Posterior cingulate gyrus (tissue), 11 donors: ENCODE measurements at regions not wholly inside any gene's neighbourhood (a gene's known extent, or its start where the extent isn't known, plus 50 kb on each side); places are given as distances from the start of the nearest gene placed in this dataset.
"Not testable (repeated sequence)": the region's sequence is repeated elsewhere in the genome, so short reads cannot be mapped to it uniquely, and the experiment has no call there.

Experiments used
- DNase-seq, 10 donors: peaks; one replicate each; pipeline versions ENCODE4 v3.0.0 to v3.0.0-alpha.2; 2020 to 2021; ENCODE audit warnings: mixed read lengths in 3 of 10
- intact Hi-C: fragments of 100-400 bp; cut with DNase I; formaldehyde crosslinking; loops from one replicate; pipeline ENCODE4 v1.15.1; 2023

DNA sequence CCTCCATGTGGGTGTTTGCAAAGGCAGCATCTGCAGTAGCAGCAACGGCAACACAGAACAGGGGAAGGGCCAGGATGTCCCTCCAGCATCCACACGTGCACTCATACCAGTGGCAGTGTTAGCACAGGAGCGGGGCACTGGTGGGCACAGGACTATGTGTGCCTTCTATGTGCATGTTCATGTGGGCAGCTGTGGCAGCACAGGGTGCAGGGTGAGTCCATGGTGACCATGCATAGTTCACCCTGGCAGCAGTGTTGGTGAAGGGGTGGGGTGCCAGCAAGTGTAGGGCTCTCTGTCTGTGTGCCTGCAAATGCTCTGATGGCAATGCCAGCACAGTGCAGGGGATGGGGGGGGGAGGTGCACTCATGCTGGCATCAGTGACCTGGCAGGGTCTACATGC, 222.1 kb upstream of the SOX14 start:
- intact Hi-C loops: no loop called here
- DNase-seq: peak in 1 of 10 donors; percentile 43

DNA sequence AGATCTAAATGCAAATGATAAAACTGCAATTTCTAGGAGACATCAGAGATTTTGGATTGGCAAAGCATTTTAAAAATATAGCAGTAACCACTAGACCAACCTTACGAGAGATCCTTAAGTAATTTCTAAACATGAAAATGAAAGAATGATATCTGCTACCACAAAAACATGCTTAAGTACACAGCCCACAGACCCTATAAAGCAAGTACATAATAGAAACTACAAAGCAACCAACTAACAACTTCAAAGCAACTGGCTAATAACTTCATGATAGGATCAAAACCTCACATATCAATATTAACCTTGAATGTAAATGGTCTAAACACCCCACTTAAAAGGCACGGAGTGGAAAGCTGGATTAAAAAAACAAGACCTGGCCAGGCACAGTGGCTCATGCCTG, 209.9 kb upstream of the SOX14 start:
- DNase-seq: no peak
- intact Hi-C loops: no loop called here

DNA sequence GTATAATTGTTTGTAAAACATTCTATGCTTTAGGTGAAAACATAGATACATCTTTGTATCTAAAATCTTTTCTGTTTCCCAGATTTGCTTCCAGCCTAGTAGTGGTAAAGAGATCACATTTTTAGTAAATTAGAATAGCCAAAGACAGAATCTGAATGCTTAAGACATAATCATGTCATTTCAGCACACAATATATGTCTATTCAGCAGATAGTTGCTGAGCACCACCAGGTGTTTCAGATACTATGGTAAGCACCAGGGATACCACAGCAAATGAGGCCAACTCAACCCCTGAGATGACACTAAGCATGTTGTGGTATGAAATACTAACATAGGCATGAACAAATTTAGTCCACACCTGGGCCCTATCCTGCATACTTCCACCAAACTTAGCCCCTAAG, 195.2 kb upstream of the SOX14 start:
- intact Hi-C loops: no loop called here
- no peak for DNase-seq

DNA sequence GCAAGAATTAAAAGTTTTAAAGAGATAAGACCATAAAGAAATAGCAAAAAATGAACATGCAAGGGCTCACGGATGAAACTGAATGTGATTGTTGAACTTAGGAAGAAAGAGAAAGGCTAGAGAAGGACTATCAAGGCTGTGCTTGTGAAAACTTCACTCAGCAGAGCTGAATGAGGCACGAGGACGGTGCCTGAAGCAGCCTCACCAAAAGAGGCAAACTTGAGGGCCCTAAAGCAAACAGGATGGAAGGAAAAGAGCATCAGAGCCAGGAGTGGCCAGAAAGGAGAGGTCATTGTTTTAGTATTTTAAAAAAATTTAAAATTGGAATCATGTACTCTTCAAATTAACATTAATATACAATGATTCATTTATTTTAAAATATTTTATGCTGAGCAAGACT, 191.2 kb upstream of the SOX14 start:
- DNase-seq: no peak
- intact Hi-C loops: no loop called here

DNA sequence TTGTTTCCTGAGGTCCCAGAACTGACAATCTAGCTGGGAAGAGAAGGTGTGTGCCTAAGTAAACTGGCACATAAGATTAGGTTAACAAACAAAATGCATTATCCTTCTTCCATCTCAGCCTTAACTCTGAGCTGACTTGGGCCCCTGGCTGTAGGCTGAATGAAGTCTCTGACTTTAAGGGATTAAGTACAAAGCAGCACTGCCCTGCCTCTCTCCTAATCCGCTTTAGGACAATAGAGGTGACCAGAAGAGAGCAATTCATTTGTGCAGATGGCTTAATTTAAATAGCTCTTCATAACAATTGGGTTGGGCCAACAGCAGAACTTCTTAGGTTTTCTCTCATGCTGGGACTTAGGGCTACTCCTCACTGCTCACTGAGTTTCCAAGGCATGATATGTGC, 181.6 kb upstream of the SOX14 start:
- intact Hi-C loops: no loop called here
- DNase-seq: no peak

DNA sequence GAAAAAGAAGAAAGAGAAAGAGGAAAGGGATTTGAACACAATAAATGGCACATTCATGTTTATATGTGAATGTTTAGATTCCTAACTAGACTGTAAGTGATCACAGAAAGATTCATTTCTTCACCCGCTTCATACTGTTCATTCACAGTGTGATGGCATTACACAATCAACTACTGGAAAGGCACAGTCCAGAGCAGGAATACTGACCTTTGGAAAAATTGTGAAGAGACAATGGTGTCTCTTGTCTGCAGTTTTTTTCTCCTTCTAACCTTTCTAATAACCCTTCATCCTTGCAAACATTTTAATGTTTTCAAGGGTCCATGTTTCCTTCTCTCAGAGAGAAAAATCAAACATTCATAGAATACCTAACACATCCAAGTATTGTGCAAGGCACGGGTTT, 180.9 kb upstream of the SOX14 start:
- intact Hi-C loops: no loop called here

DNA sequence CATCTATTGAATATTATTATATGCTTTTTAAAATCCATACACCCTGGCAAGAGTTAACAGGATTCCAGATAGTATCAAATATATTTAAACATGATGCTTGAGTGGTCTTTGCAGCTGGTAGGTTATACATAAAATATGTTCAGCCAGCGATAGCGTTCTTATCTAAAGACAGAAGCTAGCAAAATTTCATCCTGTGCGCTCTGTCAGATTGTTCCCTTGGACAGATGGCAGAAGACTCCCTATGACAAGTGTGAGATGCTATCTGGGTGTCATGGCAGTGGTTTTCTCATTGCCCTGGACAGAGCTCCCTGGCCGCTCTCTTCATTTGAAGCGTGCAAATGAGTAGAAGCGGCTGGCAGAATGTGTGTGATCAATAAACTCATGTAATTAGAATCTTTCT, 175.2 kb upstream of the SOX14 start:
- DNase-seq: no peak
- intact Hi-C loops: no loop called here

More for the DNA sequence above, 180.9 kb upstream of the SOX14 start:
- no peak for DNase-seq

DNA sequence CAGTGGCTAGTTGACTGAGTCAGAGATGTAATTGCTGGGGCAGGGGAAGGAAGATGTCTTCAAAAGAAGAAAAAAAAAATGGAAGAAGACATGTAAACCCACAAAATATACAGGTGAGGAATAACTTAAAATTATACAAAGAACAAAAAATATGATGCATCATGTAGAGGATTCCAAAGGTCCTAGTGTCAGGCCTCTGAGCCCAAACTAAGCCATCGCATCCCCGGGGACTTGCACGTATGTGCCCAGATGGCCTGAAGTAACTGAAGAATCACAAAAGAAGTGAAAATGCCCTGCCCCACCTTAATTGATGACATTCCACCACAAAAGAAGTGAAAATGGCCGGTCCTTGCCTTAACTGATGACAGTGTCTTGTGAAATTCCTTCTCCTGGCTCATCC, 168.7 kb upstream of the SOX14 start:
- DNase-seq, intact Hi-C loops: not testable (repeated sequence)

DNA sequence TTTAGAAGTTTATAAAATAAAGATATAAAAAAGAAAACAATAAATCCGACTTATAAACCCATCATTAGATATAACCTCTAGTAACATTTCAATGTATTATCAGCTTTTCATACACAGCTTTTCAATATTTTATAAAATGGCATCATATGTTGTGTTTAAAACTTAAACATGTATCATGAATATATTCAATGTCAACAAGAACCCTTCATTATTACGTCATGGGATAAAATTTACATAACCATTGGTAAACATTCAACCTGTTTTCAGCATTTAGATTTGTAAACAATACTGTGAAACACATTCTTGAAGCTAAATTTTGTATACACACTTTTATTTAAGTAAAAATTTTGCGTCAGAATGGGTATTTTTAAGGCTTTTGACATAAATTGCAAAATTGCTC, 153.4 kb upstream of the SOX14 start:
- intact Hi-C loops: no loop called here
- DNase-seq: no peak

DNA sequence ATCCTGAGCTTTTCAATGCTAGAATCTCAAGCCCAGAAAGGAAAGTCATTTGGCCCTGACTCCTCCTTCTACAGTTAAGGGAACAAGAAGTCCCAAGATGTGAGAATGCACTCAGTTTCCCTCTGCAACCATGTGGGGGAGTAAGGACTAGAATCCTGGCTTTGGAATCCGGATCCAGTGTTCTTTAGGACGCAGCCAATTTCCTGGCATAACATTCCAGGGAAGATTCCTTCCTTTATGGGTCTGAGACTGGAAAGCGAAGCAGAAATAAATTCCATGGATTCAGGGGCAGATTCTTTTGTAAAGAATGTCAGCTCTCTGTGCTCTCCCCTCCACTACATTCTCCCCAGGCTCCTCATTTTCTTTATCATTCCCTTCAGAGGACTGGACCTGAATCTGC, 151.8 kb upstream of the SOX14 start:
- DNase-seq: no peak
- intact Hi-C loops: no loop called here

DNA sequence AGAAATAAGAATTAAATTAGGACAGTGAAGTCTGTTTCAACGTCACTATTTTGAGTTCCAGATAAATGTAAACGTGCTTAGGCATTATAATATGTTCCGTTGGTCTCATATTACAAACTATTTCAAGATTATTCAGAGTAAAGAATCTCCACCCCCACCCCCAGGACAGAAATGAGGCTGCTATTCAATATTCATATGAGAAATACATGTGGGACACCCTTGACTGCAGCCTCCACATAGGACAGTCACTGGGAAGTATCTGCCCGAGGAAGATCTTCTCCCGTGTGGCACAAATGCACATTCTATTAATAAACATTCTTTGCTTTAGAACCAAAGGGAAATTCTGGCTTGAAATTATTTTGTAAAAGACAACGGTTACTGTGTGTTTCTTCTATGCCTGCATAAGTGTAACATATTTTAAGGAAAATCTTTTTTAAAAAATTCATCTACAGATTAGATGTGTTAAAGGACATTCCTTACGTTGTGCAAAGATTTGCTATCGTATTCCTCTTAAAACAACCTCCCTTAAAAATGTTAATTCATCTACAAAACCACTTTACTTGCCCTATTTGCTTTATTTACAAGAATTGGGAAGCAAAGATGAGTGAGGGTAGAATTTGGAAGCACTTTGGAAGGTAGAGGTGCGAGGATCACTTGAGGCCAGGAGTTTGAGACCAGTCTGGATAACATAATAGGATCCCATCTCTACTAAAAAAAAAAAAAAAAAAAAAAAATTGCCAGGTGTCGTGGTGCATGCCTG, 148.3 kb upstream of the SOX14 start:
- intact Hi-C loops: no loop called here
- no peak for DNase-seq

DNA sequence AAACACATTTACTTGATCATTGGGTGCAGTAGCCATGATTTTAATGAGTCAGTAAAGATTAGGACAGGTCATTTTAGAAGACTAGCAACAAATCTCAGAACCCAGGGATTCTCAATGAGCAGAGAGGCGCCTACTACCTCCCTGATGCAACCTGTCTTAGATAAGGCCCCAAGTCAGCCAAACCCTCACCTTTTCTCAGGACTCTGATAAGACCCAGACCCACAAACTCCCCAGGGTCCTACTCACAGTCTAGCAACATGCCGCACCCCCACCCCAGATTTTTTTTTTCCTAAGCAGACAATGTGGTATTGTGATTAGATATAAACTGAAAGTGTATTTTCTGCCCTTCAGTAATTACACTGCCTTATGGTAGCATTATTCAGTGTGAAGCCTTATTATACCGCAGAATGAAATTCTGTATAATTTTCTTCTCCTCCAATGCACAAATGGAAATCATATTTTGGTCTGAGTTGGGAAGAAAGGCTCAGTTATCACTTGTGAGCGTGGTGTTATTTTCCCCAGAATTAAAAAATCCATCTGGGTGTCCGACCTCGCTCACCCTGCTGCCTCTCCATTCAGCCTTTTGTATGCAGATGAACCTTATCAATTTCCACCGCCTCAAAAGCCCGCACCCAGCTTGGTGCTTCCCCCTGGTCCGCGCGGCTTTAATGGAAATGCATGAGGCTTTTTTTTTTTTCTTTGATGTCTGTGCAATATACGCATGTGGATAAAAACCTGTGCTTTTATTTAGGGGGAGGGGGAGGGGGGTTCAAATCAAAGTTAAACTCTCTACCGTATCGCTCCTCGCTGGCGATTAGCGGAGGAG, 122.0 kb upstream of the SOX14 start:
- peak in 1 of 10 donors; percentile 24 for DNase-seq
- intact Hi-C loops: no loop called here

DNA sequence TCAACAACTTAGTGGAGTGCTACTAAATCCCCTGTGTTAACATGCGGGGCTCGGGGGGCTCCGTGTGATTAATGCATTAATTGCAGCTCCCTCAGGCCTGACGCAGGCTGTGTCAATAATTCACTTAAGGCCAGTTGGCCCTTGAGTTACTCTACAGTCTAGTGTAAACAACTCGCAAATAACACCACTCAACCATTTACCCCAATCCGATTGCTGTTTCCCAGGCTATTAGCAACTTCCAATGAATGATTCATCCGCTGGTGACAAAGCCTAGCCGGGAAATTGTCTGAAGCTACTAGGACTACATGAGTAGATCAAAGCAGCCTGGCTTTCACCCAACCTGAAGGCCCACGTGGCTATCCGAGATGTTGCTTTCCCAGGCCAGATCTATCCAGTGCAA, 121.3 kb upstream of the SOX14 start:
- DNase-seq: peak in 3 of 10 donors; percentile 32 to 84 (median 67)
- intact Hi-C loops: no loop called here

DNA sequence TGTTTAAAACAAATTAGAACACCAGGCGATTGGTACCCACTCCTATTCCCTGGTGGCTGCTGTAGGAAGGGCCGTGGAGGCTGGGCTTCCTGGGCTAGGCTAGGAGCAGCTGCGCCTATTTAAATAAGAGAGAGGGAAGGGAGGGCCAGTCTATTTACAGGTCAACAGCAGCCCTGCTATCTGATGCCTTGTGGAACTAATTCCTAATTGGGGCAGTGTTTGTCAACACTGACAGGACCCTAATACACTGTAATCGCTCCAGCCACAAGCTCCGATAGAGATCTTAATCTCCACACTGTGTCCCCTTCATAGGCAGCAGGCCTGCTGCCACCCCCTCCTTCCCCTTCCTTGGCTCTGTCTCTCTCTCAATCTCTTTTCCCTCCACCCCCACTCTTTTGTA, 116.9 kb upstream of the SOX14 start:
- DNase-seq: no peak
- intact Hi-C loops: no loop called here

DNA sequence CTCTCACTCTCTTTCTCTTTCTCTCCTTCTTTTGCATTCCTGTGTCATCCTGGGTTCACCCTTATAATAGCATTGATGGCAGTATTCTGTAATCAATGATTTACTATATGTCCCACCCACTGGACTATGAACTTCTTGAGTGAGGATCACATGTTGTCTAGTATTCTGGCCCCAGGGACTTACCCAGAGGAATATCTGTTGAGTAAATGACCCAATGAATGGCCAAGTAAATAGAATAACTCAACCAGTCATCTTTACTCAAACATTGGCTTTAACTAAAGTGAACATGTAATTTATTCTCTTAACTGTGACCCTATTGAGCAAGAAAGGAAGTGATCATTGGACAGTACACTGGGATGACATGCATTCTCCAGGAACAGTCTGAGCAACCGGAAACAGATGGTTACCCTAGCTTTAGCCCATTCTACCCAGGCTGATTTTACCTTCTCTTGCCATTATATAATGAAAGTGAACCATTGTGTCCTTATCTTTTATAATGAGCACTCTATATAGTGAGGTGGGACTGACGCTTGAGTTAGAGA, 94.5 kb upstream of the SOX14 start:
- intact Hi-C loops: no loop called here
- no peak for DNase-seq

DNA sequence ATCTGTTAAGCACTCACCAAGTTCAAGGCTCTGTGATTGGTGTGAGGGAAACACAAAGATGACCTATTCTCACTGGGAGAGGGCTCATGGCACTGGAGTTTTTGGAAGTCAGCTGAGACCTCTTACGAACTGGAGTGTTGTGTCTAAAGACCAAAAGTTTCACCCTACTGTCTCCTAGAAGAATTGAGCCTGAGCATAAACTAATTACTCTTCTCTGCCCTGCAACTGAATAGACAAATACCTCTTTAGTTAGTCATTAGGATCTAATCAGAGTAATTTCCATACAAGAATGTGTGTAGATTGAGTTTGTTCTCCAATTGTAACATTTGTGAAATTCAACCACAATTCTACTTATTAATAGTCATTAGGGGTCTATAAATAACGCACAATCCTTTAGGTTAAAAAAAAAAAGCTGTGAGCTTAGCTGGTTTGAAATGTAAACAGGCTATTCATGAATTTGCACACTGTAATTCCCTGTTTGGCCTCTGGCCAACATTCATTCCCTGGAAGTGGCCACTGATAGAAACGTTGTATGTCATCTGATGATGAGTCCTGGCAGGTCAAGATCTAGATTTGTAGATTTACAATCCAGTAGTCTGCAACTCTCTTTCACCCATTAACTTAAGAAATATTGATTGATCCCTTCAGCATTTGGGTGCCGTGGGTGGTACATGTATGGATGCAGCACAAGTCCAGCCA, 76.8 kb upstream of the SOX14 start:
- intact Hi-C loops: no loop called here

DNA sequence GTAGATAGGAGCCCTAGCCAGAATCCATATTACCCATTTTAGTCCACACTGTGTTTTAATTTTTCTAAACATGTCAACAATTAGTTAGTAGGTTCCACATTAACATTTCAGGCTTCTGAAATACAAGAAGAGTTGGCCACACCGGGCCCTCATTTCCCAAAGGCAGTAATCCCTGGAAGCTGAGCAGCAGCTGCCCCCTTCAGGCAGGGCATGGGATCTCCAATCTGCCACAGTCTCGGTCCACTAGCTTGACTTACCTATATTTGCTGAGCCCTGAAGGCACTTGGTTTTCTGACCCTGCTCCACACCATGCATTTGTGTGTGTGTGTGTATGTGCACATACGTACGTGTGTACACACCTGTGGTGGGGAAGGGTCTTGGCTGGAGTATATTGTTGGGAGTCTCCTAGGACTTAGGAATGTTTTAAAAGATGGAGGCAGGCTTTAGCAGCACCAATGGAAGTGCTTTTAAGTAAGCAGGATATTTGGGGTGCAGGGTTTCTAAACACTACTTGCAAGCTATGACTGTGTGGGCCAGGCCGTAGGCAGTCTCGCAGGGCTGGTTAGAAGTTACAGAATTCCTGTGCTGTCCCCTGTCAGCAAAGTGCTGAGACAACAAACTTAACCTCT, 71.2 kb upstream of the SOX14 start:
- DNase-seq: peak in 1 of 10 donors; percentile 79
- intact Hi-C loops: no loop called here

More for the DNA sequence above, 76.8 kb upstream of the SOX14 start:
- DNase-seq: no peak

DNA sequence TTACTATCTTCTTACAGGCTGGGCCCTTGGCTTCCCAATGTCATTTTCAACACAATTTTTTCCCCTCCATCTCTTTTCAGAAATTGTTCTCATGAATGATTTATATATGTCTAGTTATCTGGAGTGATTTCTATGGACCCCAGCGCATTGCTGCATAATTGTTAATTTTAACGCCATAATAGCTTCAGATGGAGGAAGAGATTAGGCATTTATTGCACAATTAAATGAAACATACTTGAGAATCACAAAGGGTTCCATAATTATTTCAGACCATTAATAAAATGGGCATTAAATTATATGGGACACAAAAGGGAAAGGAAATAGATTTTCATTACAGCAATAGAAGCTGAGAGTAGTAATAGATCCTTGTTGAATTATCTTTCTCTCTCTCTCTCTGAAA, 70.3 kb upstream of the SOX14 start:
- no peak for DNase-seq
- intact Hi-C loops: no loop called here

DNA sequence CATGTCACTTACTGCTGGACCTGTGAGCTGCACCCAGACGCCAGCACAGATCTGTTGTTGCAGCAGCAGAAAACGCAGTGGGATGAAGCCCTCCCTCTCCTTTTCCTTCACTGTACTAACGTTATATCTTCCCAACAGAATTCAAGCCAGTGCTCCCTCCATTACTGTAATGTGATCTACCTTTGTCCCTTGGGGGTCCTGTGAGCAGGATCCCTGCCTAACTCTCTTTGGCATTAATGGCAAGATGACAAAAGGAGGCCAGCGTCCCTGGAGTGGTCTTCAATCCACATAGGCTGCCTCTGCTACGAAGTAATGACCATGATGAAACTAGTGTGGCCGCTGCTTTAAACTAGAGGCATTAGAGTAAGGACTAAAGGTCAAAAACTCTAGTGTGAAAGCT, 69.3 kb upstream of the SOX14 start:
- no peak for DNase-seq
- intact Hi-C loops: no loop called here

DNA sequence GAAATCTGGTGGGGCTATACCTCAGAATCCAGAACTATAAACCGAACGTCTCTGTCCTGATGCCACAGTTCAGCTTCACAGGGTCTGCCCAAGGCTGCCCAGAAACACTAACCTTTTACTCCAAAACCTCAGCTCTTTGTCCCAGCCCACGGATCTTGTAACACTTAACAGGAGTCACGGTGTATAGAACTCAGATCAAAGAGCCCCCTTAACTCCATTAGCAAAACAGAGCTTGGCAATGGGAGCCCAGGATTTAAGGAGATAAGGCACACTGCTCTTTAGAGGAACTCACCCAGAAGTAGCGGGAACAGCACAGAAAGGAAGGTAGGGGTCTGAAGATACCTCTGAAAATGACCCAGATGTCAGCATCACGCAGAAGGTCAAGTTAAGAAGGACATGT, 68.8 kb upstream of the SOX14 start:
- intact Hi-C loops: no loop called here
- no peak for DNase-seq
